ENCODE measurements at regions not wholly inside any gene's neighbourhood (a gene's known extent, or its start where the extent isn't known, plus 50 kb on each side); places are given as distances from the start of the nearest gene placed in this dataset.

DNA sequence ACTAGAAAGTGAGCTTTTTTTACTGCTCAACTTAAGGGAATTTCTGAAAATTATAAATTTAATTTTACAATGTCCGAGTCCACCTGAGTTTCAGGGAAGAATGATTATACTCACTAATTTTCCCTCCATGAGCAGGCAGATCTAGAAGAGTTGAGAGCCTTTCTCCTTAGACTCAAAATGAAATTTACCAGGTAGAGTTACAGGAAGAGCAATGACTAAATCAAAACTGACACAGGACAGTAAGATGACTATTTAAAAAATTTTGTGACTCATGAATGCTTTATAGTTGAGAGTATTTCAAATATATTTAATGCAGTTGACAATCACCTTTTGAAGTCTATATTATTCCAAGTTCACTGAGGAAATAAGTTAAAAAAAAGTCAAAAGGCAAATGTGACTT lies 198.1 kb upstream of the NRSN1 start:
- DNase-seq (ENCODE audit: low read depth): no peak

DNA sequence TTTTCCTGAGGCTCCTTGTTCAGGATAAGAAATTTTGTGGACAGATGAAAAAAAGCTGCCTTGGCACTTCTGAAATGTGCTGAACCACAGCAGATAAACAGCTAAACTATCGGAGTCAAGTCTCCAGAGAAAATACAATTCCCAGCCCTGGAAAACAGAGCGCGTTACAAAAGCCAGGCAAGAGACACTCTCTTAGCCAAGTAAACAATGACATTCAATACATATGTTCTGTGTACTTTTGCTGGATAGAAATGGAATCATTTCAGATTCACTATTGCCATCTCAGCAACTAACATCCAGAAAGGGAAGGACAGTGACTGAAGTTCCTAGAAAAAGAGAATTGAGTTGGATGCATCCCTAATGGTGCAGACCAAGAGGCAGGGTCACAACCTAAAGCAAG lies 196.8 kb upstream of the NRSN1 start:
- DNase-seq (ENCODE audit: low read depth): no peak

DNA sequence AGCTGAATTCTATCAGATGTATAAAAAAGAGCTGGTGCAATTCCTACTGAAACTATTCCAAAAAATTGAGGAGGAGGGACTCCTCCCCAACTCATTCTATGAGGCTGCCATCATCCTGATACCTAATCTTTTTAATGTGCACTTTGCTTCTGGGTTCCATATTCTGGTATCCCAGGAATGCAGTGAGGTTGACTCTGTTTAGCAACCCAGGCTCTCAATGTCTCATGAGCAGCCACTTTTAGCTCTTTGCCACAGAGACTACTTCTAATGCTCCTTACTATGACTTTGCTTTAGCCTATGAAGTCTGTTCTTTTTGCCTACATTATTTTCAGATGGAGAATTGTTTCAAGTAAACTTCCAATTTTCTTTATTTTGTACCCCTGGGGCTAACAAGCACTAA lies 185.5 kb upstream of the NRSN1 start:
- DNase-seq (ENCODE audit: low read depth): no peak

DNA sequence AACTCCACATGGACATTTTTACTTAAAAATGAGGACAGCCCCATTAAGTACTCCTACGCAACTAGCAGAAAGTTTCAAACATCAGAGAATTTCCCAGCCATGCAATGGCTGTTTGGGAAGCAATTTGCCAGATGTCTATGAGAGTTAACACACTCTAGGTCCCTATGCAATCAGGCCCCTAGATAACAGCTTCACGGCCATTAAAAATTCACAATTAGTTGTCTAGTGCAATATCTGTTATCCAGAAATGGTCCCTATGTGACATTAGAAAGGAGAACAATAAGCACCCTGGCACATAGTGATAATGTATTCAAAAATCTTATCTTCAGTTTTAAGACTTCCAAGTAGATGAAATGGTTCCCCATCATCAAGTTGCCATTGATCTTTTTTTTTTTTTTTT lies 174.3 kb upstream of the NRSN1 start:
- DNase-seq (ENCODE audit: low read depth): peak; percentile 88

DNA sequence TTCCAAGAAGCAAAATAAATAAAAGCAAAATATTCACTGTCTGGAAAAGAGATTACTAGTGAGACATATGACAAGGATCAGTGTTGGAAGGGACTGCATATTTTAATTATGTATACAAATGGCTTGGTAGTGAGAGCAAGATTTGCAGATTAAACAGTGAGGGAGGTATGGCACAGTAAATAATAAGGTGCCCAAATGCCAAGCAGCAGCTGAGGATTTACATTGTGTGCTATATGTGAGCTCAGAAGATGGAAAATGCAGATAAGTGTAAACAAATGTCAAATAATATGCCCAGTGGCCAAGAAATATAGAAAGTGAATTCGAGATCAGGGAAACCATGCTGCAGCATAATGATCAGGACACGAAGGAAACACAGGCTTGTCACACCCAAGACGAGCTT lies 173.8 kb upstream of the NRSN1 start:
- peak; percentile 30 for DNase-seq (ENCODE audit: low read depth)

DNA sequence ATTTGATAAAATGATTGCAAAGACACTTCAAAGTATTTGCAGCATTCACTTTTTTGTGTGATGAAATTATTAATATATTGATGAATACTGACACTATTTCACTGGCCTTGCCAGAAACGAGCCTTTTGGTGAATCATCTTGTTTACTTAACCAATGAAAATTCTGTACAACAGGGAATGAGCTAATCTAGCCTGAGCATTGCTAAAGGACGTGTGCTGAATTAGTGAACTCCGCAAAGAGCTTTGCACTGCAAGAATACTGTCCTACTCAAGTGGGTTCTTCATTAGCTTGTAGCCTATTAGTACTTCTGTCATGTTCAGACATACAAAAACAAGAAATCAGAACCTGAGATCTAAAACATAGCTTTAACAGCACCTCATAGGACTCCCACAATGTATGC lies 172.0 kb upstream of the NRSN1 start:
- no peak for DNase-seq (ENCODE audit: low read depth)

DNA sequence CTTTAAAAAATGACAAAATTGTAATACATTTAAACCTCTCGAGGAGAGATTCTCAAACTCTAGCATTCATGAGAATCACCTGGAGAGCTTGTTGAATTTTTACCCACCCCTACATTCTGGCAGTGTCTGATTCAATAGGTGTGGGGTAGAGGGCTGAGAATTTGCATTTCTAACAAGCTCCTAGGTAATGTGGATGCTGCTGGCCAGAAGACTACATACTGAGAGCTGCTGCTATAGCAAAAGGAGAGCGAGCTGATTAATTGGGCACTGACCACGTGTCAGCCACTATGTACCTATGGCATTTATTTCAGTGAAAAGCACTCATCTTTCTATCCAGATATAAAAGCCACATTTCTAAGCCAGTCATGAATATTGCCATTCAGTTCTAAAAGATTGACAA lies 169.0 kb upstream of the NRSN1 start:
- no peak for DNase-seq (ENCODE audit: low read depth)

DNA sequence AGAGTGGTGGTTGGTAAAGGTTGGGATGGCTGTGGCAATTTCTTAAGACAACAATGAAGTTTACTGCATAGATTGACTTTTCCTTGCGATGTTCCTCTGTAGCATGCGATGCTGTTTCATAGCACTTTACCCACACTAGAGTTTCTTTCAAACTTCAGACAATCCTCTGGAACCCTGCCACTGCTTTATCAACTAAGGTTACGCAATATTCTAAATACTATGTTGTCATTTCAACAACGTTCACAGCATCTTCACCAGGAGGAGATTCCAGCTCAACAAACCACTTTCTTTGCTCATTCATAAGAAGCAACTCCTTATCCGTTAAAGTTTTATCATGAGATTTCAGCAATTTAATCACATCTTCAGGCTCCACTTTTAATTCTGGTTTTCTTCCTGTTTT lies 161.2 kb upstream of the NRSN1 start:
- DNase-seq (ENCODE audit: low read depth): no peak

DNA sequence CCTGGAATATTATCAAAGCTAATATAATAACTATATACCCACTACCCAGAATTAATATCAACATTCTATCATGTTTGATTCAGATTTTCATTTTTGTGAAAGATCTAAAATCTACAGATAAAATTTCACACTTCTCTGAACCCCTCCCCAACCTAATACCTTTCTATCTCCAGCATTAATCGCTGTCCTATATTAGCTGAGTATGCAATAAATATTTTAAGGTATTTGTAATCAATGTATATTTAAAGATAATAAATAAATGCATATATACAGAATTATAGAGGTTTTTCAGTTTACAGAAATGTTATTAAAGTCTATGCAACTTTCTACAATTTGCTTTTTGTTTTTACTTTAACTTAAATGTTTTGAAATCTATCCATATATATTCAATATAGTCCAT lies 156.7 kb upstream of the NRSN1 start:
- no peak for DNase-seq (ENCODE audit: low read depth)

DNA sequence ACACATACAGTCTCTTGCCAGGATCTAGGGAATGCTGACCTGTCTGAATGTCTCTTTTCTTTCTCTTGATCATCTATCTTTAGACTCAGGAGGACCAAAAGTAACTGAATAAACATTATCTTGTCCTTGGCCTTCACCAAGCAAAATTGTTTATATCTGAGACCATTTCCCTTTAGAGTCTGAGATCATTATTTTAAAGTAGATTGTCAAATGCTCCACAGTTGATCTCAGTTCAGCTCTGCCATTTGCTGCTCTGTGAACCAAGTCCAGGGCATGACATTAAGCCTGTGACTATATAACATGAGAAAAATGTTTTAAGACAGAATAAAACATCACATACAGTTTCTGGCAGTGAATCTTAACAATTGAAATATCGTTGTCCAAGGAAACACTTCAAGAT lies 148.3 kb upstream of the NRSN1 start:
- DNase-seq (ENCODE audit: low read depth): no peak

DNA sequence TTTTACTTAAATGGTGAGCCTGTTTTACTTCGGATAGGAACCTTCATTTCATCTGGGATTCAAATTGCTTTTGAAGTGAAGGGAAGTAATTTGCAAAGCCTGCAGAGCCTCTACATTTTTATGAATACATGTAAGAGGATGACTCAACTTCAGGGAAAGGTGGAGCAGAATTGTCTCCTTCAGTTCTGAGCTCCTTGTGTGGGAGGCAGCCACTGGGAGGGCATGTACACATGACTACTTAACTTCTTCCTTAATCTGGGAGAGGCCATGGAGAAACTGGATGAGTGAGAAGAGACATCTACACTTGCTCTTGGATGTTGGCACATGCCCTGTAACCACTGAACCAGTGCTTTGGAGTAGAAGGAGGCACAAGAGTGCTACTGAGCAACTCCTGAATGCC lies 145.1 kb upstream of the NRSN1 start:
- no peak for DNase-seq (ENCODE audit: low read depth)

DNA sequence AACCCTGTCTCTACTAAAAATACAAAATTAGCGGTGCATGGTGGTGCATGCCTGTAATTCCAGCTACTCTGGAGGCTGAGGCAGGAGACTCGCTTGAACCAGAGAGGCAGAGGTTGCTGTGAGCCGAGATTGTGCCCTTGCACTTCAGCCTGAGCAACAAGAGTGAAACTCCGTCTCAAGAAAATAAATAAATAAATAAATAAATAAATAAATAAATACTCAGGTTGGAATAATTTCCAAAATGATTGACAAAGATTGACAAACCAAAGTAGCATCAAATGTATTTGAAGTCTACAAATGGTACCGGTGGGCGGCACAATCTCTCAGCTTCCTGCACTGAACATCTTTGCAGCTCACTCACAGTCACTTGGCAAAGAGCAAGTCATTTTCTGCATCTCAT lies 144.1 kb upstream of the NRSN1 start:
- no peak for DNase-seq (ENCODE audit: low read depth)

DNA sequence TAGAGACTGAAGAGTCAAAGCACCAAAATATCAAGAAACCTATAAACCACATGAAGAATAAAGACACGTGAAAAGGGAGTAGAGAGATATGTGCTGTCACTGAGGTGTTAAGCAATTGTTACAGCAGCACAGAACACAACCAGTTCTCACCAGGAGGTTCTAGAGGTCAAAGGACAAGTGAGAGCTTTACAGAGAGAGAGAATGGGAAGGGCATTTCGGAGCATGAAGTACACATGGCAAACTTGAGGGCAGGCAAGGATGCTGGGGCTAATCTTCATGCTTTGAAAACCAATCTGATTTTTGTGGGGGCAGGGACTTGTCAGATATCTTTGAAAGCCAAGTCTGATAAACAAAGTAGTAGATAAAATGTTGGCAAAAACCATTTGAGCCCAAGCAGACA lies 142.3 kb upstream of the NRSN1 start:
- no peak for DNase-seq (ENCODE audit: low read depth)

DNA sequence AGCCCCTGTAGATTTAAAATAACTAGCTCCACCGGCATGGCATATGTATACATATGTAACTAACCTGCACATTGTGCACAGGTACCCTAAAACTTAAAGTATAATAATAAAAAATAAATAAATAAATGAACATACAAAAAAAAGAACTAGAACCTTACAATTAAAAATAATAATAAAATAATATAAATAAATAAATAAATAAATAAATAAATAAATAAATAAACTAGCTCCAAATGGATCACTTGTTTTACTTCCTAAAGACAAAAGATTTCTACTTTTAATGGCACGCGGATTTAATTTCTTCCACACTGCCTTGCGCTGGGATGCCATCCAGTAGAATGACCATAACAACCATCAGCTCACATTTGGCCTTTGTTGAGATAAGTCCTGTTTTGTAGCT lies 141.0 kb upstream of the NRSN1 start:
- no peak for DNase-seq (ENCODE audit: low read depth)

DNA sequence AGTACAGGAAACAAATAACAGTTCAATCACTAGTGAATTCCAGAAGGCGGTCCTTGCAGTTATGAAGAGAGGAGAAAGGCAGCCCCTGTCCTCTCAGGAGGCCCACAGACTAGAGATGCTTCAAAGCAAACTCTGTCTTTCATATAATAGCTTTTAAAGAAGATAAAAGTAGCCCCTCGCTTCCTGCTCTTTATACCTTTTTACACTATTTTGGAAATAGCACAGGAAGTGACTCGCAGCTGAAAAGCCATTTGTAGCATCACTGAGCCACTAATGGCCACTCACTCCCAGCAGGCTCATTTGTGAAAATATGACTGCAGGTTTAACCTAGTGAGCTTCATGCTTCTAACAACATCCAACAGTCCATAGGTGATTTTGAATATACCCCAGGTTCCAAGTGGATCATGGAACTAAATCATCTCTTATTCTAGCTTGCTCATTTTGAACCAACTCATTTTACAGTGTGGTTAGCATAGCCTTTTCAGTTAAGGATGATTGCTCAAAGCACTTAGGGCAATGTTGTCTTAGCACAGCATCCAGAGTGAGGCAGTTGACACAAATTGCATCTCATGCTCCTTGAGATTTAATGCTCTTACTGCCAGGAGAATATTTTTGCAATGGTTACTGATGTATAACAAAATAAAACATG lies 136.0 kb upstream of the NRSN1 start:
- DNase-seq (ENCODE audit: low read depth): no peak

DNA sequence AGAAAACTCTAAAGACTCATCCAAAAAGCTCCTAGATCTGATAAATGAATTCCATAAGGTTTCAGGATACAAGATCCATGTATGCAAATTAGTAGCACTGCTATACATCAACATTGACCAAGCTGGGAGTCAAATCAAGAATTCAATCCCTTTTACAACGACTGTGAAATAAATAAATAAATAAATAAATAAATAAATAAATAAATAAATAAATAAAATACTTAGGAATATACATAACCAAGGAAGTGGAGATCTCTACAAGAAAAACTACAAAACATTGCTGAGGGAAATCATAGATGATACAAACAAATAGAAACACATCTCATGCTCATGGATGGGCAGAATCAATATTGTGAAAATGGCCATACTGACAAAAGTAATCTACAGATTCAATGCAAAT lies 132.0 kb upstream of the NRSN1 start:
- no peak for DNase-seq (ENCODE audit: low read depth)

DNA sequence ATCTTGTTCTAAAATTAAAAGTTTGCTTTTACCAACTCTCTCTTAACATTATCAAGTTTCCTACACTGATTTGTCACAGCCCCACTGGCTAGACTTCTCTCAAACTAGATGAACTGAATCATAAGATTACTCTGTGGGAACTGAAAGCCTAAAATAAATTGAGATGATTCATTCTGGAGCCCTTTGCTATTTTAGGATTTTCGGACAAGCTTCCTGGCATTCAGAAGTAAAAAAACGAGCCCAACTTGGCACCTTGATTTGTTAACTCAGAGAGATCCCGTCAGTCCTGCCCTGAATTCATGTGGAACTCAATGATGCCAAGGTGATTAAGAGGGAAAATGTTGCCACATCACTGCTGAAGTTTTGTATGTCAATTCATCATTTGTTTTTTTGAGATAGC lies 122.0 kb upstream of the NRSN1 start:
- no peak for DNase-seq (ENCODE audit: low read depth)

DNA sequence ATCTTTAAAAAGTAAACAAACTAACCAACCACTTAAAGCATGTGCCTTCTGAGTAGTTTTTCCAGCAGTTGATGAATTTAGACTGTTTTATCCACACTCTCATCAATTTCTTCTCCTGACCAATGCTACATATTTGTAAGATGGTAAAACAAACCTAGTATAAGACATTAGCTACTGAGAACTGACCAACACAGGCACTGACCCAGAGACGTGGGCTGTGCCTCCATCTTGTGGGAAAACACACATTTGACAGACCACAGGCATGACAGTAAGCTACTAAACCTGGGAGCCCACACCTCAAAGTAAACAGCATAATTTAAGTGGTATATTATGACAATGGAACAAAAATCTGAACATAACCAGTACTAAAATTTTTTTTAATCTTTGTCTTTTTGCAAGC lies 121.4 kb upstream of the NRSN1 start:
- no peak for DNase-seq (ENCODE audit: low read depth)

DNA sequence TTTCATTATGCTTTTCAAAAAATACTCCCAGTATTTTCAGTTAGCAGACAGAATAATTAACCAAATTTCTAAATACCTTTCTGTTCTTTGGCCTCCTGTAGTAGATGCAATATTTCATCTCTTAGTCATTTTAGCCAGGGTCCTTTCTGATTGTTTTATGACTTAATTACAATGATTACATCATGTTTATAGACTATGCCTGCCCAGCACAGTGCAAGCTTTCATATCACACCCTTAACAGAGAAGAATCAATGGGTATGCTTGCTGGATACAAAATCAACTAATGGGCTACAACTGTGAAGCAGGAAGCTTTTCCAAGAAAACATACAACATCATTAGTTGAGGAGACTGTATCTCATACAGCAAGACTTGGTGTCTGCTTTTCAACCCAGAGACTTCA lies 119.8 kb upstream of the NRSN1 start:
- no peak for DNase-seq (ENCODE audit: low read depth)

DNA sequence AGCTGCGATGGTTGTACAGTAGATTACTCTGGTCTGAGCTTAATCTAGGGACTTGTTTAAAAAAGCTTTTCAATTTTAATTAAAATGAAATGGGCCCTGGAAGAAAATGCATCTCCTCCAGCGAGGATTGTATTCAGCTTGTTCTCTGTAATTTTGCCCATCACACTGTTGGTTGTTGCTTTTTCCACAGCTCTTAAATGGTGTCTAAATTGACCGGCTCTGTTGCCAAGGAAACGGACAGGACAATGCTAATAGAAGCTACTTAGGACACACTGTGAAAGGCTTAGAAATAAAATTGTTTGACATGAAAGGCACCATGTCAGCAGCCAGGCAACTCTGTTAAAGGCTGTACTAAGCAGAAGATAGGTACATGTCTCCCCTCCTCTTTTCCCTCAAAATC lies 116.7 kb upstream of the NRSN1 start:
- DNase-seq (ENCODE audit: low read depth): no peak

DNA sequence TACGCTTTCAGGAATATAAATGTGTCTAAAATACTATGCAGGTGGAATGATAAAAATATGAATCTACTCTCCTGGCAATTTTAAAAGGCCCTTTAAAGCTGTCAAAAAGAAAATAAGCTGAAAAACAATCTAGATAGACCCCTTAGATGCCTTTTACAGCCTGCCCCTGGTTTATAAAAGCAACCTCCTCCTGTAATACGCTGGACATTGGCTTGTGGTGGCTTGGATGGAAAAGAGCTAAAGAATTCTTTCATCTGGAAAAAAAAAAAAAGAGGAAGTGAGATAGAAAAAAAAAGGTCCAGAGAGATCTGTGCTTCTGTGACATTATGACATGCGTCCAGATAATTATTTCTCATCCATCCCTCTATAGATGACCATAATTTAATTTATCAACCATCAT lies 115.9 kb upstream of the NRSN1 start:
- no peak for DNase-seq (ENCODE audit: low read depth)

DNA sequence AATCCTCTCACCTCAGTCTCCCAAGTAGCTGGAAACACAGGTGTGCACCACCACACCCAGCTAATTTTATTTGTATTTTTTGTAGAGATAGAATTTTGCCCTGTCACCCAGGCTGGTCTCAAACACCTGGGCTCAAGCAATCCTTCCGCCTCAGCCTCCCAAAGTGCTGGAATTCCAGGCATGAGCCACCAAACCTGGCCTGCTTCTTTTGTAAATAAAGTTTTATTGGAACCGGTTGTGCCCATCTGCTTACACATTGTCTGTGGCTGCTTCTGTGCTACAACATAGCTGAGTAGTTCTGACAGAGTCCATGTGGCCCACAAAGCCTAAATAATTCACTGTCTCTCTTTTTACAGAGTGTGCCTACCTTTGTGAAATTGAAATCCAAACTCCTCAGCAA lies 109.7 kb upstream of the NRSN1 start:
- DNase-seq (ENCODE audit: low read depth): no peak

DNA sequence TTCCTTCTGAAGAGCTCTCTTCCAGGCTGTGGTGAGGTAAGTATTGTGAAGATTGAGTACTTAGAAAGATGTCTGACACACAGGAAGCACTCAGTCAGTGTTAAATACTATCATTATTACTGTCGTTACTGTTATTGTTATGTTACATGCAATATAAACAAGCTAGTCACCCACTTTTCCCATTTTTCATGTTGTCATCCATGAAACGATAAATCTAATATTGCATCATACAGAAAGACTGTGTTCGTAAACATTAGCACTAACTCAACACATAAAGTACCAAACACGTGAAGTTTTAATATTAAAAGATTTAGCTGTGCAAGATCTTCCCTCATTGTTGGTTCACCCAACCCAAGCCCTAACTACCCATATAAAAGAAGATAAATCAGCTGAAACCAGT lies 109.2 kb upstream of the NRSN1 start:
- DNase-seq (ENCODE audit: low read depth): no peak

DNA sequence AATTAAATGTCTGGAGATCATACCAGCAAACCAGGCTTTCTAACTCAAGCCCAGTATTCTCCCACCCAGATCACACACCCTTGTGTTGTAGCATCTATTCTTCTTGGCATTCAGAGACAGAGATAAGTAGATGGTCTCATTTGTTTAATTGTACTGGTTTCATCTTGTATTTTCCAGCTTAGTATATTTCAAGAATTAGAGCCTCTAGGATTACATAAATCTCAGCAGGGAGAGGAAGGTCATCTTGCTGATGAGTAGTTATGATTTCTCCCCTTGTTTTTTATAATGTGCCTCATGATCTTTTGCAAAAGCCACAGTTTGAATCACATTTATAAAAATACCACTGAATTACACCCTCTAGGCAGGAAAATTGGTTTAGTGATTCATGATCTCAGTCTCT lies 106.6 kb upstream of the NRSN1 start:
- DNase-seq (ENCODE audit: low read depth): no peak

DNA sequence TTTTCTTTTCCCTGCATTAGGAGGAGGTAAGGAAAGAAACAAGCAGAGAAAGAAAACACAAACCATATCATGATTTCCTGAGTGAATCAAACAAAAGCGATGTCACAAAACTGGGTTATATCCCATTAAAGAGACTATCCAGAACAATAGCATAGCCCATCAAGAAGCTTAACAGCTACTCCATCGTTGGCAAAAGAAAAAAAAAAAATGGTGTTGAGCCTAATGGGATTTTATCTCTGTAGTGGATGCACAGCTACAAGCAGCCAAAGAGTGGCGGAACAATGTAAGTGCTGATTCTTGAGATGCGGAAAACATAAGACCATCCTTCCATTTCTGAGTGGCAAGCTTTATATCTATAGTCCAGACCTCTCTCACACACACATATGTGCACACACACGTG lies 106.2 kb upstream of the NRSN1 start:
- no peak for DNase-seq (ENCODE audit: low read depth)

All from CMK (cell line).